Fibroblast of lung (primary cell): ENCODE measurements at regions not wholly inside any gene's neighbourhood (a gene's known extent, or its start where the extent isn't known, plus 50 kb on each side); places are given as distances from the start of the nearest gene placed in this dataset.

Source experiments
- EZH2 ChIP-seq: IDR thresholded peaks from 2 replicates; pipeline ENCODE4 v1.5.1; 2012; ENCODE audit warnings: low read length, control low read depth, mild to moderate bottlenecking; ENCODE audit errors: missing control alignments
- TF ChIP-seq, protein P1 (sequence below), 2 donors: IDR thresholded peaks in 1 of 2; conservative IDR thresholded peaks in 1 of 2; 1 replicate in 1 of 2; 2 replicates in 1 of 2; pipeline ENCODE4 v1.5.1; 2011 to 2012; ENCODE audit warnings: low read length in 2 of 2, control low read depth in 1 of 2, inconsistent platforms in 1 of 2, low read depth in 1 of 2, mild to moderate bottlenecking in 1 of 2

DNA sequence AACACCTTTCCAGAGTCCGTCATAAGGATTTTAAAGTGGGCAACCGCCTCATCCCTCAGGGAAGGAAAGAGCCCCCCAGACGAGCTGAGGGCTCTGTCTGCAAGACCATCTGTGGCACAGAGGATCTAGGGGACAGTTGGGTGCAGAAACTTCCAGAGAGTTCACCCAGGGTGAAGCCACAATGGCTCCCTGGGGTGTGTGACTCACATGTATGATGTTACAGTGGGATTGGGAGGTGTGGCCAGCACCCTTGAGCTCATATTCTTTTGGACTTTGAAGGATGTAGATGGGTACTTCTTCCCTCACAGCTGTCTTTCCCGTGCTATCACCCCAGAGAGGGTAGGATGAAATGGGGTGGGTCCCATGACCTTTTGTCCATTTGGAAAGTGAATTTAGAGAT lies 95.5 kb downstream of the NCR2 start:
- TF ChIP-seq, protein P1, sequence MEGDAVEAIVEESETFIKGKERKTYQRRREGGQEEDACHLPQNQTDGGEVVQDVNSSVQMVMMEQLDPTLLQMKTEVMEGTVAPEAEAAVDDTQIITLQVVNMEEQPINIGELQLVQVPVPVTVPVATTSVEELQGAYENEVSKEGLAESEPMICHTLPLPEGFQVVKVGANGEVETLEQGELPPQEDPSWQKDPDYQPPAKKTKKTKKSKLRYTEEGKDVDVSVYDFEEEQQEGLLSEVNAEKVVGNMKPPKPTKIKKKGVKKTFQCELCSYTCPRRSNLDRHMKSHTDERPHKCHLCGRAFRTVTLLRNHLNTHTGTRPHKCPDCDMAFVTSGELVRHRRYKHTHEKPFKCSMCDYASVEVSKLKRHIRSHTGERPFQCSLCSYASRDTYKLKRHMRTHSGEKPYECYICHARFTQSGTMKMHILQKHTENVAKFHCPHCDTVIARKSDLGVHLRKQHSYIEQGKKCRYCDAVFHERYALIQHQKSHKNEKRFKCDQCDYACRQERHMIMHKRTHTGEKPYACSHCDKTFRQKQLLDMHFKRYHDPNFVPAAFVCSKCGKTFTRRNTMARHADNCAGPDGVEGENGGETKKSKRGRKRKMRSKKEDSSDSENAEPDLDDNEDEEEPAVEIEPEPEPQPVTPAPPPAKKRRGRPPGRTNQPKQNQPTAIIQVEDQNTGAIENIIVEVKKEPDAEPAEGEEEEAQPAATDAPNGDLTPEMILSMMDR (conservative IDR thresholded peaks at IDR 0.05 in 1 of 2, IDR thresholded peaks at IDR 0.05 in 1 of 2; ENCODE audit: low read depth in 1 of 2, low read length in 2 of 2): no peak
- no peak for TF ChIP-seq EZH2
